ENCODE measurements at regions not wholly inside any gene's neighbourhood (a gene's known extent, or its start where the extent isn't known, plus 50 kb on each side); places are given as distances from the start of the nearest gene placed in this dataset.
"Not testable (repeated sequence)": the region's sequence is repeated elsewhere in the genome, so short reads cannot be mapped to it uniquely, and the experiment has no call there.

DNA sequence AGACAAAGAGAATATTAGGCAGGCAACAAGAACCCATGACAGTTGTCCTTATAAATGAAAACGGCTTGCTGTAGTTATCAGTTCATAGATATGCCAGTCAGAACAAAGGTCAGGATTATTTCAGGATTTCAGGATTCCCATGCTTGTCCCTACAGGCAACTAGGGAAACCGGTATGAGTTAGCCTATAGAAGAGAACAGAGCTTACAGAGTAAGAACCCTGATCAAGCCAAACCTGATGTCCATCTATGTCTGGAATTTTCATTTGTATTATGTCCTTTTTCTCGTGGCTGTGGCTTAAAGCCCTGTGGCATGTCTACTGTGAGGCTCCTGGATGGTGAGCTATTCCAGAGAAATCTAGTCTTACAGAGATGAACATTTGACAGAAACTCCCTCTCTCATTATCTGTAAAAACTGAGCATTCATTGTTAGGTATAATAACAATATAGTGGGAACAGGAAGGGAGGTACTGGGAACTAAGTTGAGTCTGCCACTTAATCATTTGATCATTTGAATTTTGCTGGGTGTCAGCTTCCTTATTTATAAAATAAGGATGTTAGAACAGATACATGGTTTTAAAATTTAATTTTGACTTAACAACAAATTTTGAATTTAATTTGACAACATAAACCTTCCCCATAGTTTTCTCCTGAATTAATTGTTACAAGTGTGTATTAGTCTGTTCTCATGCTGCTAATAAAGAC is 129.5 kb upstream of the KLF3 start:
- ChIA-PET CTCF (no interaction called here), POLR2A (ENCODE audit: unreplicated experiment) (no interaction called here)
- dilution Hi-C loops (cut with HindIII; ENCODE audit: low sequenced_read_pairs, unreplicated experiment) (no loop called here), intact Hi-C loops (cut with micrococcal nuclease) (no loop called here), in situ Hi-C loops (cut with MboI; ENCODE audit: low sequenced_read_pairs) (no loop called here)
- H3K18ac ChIP-seq (ENCODE audit: low read depth, low read length) = no peak overlapping the region
- no peak overlapping the region for H4K5ac ChIP-seq (ENCODE audit: low read depth, low read length)
- no peak overlapping the region for H2AK5ac ChIP-seq (ENCODE audit: low read depth, low read length)
- TF ChIP-seq FOS (IDR thresholded peaks at IDR 0.05; ENCODE audit: low read depth, low read length) (no peak), RCOR1 (IDR thresholded peaks at IDR 0.05; ENCODE audit: insufficient replicate concordance, low read length) (no peak), RAD21 (IDR thresholded peaks at IDR 0.05; ENCODE audit: low read length) (no peak), MAFK (IDR thresholded peaks at IDR 0.05; ENCODE audit: low read depth, low read length) (no peak), BHLHE40 (IDR thresholded peaks at IDR 0.05; ENCODE audit: low read depth, low read length) (no peak), NFE2L2 (IDR thresholded peaks at IDR 0.05; ENCODE audit: low read depth, low read length) (no peak), RFX5 (IDR thresholded peaks at IDR 0.05; ENCODE audit: low read depth, low read length) (no peak)
- H3K4me3 ChIP-seq (ENCODE audit: insufficient read depth, low read depth, low read length) = no peak overlapping the region
- H3K14ac ChIP-seq (replicated peaks; ENCODE audit: low read depth, low read length) = no peak overlapping the region
- H4K8ac ChIP-seq (ENCODE audit: low read depth in 2 of 2, low read length in 2 of 2) = no peak overlapping the region
- H2BK15ac ChIP-seq (ENCODE audit: low read depth, low read length) = no peak overlapping the region
- H3K27ac ChIP-seq (ENCODE audit: insufficient read depth, low read length) = no peak overlapping the region
- no peaks in the 10 kb centered on the region for H4K20me1 ChIP-seq (ENCODE audit: insufficient read depth, low read length)
- H3K27me3 ChIP-seq (ENCODE audit: control insufficient read depth, insufficient read depth, low read length) = peaks cover 11% of the 10 kb centered on the region
- no peak overlapping the region for H3K4ac ChIP-seq (ENCODE audit: low read depth, low read length)
- H2BK20ac ChIP-seq (ENCODE audit: low read depth, low read length) = no peak overlapping the region
- no peak overlapping the region for H2BK5ac ChIP-seq (ENCODE audit: low read depth, low read length, poor library complexity, severe bottlenecking)
- no peak overlapping the region for H2BK120ac ChIP-seq (ENCODE audit: low read depth, low read length)
- H3K9me3 ChIP-seq (ENCODE audit: control insufficient read depth, insufficient read depth, low read length) = no peaks in the 10 kb centered on the region
- H3K4me1 ChIP-seq (ENCODE audit: control insufficient read depth, insufficient read depth, low read length) = no peaks in the 10 kb centered on the region
- no peaks in the 10 kb centered on the region for H3K79me1 ChIP-seq (ENCODE audit: low read depth in 1 of 2, low read length in 2 of 2)
- ATAC-seq (ENCODE audit: low read depth) = no peak
- no peak overlapping the region for H2AFZ ChIP-seq (replicated peaks; ENCODE audit: low read length, poor library complexity)
- no peak for DNase-seq
- no peak overlapping the region for H3K4me2 ChIP-seq (ENCODE audit: low read depth, low read length)
- no peak overlapping the region for H3K56ac ChIP-seq (ENCODE audit: extremely low read depth, insufficient read depth, low read length)
- H3K36me3 ChIP-seq (ENCODE audit: control insufficient read depth, insufficient read depth, low read length) = no peaks in the 10 kb centered on the region
- no CpG with 5 or more reads among the region's 3 CpGs for WGBS, 2 experiments (ENCODE audit: extremely low coverage in 2 of 2, insufficient read length in 1 of 2)
- no peak overlapping the region for H3K23ac ChIP-seq (ENCODE audit: low read depth, low read length)
- no peaks in the 10 kb centered on the region for H3K9me1 ChIP-seq (ENCODE audit: insufficient read depth, low read length)
- no peak overlapping the region for H3K9ac ChIP-seq (ENCODE audit: low read depth, low read length)
- BruUV-seq (replicated peaks) = no TSS peak
- no peak overlapping the region for H4K91ac ChIP-seq (ENCODE audit: insufficient read depth, low read depth, low read length)
- no peak overlapping the region for H2AK9ac ChIP-seq (replicated peaks; ENCODE audit: low read depth, low read length, poor library complexity)

DNA sequence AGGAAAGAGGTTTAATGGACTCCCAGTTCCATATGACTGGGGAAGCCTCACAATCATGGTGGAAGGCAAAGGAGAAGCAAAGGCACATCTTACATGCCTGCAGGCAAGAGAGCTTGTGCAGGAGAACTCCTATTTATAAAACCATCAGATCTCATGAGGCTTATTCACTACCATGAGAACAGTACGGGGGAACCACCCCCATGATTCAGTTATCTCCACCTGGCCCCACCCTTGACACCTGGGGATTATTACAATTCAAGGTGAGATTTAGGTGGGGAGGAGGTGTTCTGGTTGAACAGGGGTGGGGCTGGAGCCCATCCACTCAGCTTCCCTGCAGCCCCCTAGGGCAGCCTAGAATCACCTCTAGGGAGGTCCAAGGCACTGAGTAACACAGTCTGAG is 128.9 kb upstream of the KLF3 start:
- no CpG with 5 or more reads among the region's 1 CpG for WGBS, 2 experiments (ENCODE audit: extremely low coverage in 2 of 2, insufficient read length in 1 of 2)
- not testable (repeated sequence) for H3K27ac ChIP-seq (ENCODE audit: insufficient read depth, low read length)

More for the DNA sequence above, 128.9 kb upstream of the KLF3 start:
- H4K5ac ChIP-seq (ENCODE audit: low read depth, low read length); H3K4ac ChIP-seq (ENCODE audit: low read depth, low read length); H3K79me1 ChIP-seq (ENCODE audit: low read depth in 1 of 2, low read length in 2 of 2); H3K56ac ChIP-seq (ENCODE audit: extremely low read depth, insufficient read depth, low read length); intact Hi-C loops (cut with micrococcal nuclease); H3K23ac ChIP-seq (ENCODE audit: low read depth, low read length); H4K91ac ChIP-seq (ENCODE audit: insufficient read depth, low read depth, low read length); POLR2A ChIA-PET (ENCODE audit: unreplicated experiment); H3K9ac ChIP-seq (ENCODE audit: low read depth, low read length); H3K36me3 ChIP-seq (ENCODE audit: control insufficient read depth, insufficient read depth, low read length); H2BK15ac ChIP-seq (ENCODE audit: low read depth, low read length); ATAC-seq (ENCODE audit: low read depth); H2BK120ac ChIP-seq (ENCODE audit: low read depth, low read length); DNase-seq; H2AK5ac ChIP-seq (ENCODE audit: low read depth, low read length); in situ Hi-C loops (cut with MboI; ENCODE audit: low sequenced_read_pairs); H3K4me2 ChIP-seq (ENCODE audit: low read depth, low read length); H3K14ac ChIP-seq (replicated peaks; ENCODE audit: low read depth, low read length); H3K4me3 ChIP-seq (ENCODE audit: insufficient read depth, low read depth, low read length); H3K9me3 ChIP-seq (ENCODE audit: control insufficient read depth, insufficient read depth, low read length); H2AK9ac ChIP-seq (replicated peaks; ENCODE audit: low read depth, low read length, poor library complexity); H2AFZ ChIP-seq (replicated peaks; ENCODE audit: low read length, poor library complexity); CTCF ChIA-PET; H3K18ac ChIP-seq (ENCODE audit: low read depth, low read length); H4K20me1 ChIP-seq (ENCODE audit: insufficient read depth, low read length); H3K9me1 ChIP-seq (ENCODE audit: insufficient read depth, low read length); H4K8ac ChIP-seq (ENCODE audit: low read depth in 2 of 2, low read length in 2 of 2); BruUV-seq (replicated peaks); dilution Hi-C loops (cut with HindIII; ENCODE audit: low sequenced_read_pairs, unreplicated experiment); H2BK20ac ChIP-seq (ENCODE audit: low read depth, low read length); H3K4me1 ChIP-seq (ENCODE audit: control insufficient read depth, insufficient read depth, low read length); H2BK5ac ChIP-seq (ENCODE audit: low read depth, low read length, poor library complexity, severe bottlenecking): not testable (repeated sequence)
- peaks cover 13% of the 10 kb centered on the region for H3K27me3 ChIP-seq (ENCODE audit: control insufficient read depth, insufficient read depth, low read length)

Measured in IMR-90 (cell line).